ENCODE measurements at regions not wholly inside any gene's neighbourhood (a gene's known extent, or its start where the extent isn't known, plus 50 kb on each side); places are given as distances from the start of the nearest gene placed in this dataset.

DNA sequence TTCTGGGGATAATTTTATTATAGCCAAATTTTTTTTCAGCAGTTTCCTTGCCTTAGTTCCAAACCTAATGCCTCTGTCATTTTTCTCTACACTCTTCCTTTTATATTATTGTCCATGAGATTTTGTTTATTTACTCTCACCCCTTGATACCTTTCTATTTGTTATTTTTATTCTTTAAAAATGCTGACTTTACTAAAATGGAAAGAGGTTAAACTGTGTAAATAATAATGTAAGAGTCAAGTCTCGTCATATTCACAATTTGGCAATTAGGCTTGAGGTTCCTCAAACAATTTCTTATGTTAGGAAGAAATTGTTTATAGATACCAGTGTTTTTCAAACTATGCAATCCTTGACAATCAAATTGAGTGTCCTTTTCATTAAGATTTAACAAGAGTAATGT lies 428.6 kb upstream of the CDH9 start:
- Histone ChIP-seq H3K4me3 (ENCODE audit: extremely low read depth in 1 of 4, insufficient read depth in 2 of 4, low read depth in 3 of 4, low read length in 4 of 4) (no peak overlapping the region), H2AFZ (ENCODE audit: low read length) (no peak overlapping the region), H4K20me1 (replicated peaks in 1 of 2; ENCODE audit: control insufficient read depth in 1 of 2, insufficient read depth in 2 of 2, low read length in 2 of 2) (no peaks in the 10 kb centered on the region), H2BK120ac (replicated peaks; ENCODE audit: low read depth, low read length) (no peak overlapping the region), H2BK5ac (ENCODE audit: low read depth, low read length) (no peak overlapping the region), H3K23ac (ENCODE audit: insufficient read length) (no peak overlapping the region), H3K79me1 (ENCODE audit: low read depth, low read length) (no peaks in the 10 kb centered on the region), H4K91ac (replicated peaks; ENCODE audit: insufficient read length, low read length) (no peak overlapping the region), H3K56ac (replicated peaks; ENCODE audit: insufficient read length, low read depth, low read length) (no peak overlapping the region), H3K27me3 (replicated peaks in 1 of 4; ENCODE audit: control insufficient read depth in 3 of 4, extremely low read depth in 1 of 4, insufficient read depth in 3 of 4, low read length in 3 of 4) (no peaks in the 10 kb centered on the region), H3K23me2 (ENCODE audit: low read depth, low read length) (no peaks in the 10 kb centered on the region), H2BK15ac (ENCODE audit: low read length) (no peak overlapping the region), H3K4me1 (replicated peaks in 1 of 4; ENCODE audit: control insufficient read depth in 3 of 4, insufficient read depth in 4 of 4, low read length in 3 of 4) (peaks cover 0 to 4% (median 0%) of the 10 kb centered on the region in 4 experiments; a peak in 1 of 7 replicates), H3K9ac (replicated peaks in 1 of 4; ENCODE audit: extremely low read depth in 1 of 4, low read depth in 3 of 4, low read length in 3 of 4) (no peak overlapping the region), H2BK12ac (ENCODE audit: low read depth, low read length) (no peak overlapping the region), H2AK5ac (ENCODE audit: low read depth, low read length) (no peak overlapping the region), H4K5ac (ENCODE audit: insufficient read length, low read depth, low read length) (no peak overlapping the region), H3K79me2 (ENCODE audit: control insufficient read depth in 1 of 2, insufficient read depth in 2 of 2, low read length in 2 of 2) (no peaks in the 10 kb centered on the region), H3K36me3 (ENCODE audit: control insufficient read depth in 2 of 4, insufficient read depth in 4 of 4, low read length in 3 of 4) (no peaks in the 10 kb centered on the region), H3K4me2 (ENCODE audit: insufficient read depth in 1 of 2, low read depth in 2 of 2, low read length in 2 of 2) (no peak overlapping the region), H4K8ac (ENCODE audit: extremely low read depth, insufficient read depth, low read length) (no peak overlapping the region), H3K27ac (ENCODE audit: low read depth, low read length) (no peak overlapping the region), H3K4ac (replicated peaks; ENCODE audit: insufficient read length, low read depth, low read length) (no peak overlapping the region), H3K18ac (ENCODE audit: extremely low read depth, low read length) (no peak overlapping the region), H2BK20ac (ENCODE audit: low read length) (no peak overlapping the region), H3K9me3 (ENCODE audit: insufficient read depth in 2 of 2, low read depth in 1 of 2, low read length in 1 of 2) (no peaks in the 10 kb centered on the region), H3K14ac (ENCODE audit: insufficient read length) (no peak overlapping the region)
- POLR2A ChIA-PET (ENCODE audit: partially characterized antibody), result interaction anchor here (0.6 kb wide), 1 partner anchor 1372 kb away, joined by 4 read pairs; no protein-coding TSS in a partner anchor
- 95% methylated on average over 1 of the region's 1 CpG; no CpG with 5 or more reads in 1 of the 2 experiments for WGBS, 2 experiments (ENCODE audit: extremely low coverage in 1 of 2, insufficient coverage in 1 of 2, insufficient read length in 1 of 2, insufficient replicate concordance in 2 of 2, low coverage in 1 of 2, low lambda C conversion rate in 2 of 2, missing lambda C conversion rate in 1 of 2)
- no peak for TF ChIP-seq TEAD4 (IDR thresholded peaks at IDR 0.05; ENCODE audit: low read depth, low read length)
- no peak for TF ChIP-seq POLR2A (IDR thresholded peaks at IDR 0.05; ENCODE audit: control extremely low read depth in 1 of 2, low read depth in 2 of 2, low read length in 2 of 2)
- no peak for TF ChIP-seq EP300 (IDR thresholded peaks at IDR 0.05; ENCODE audit: borderline replicate concordance in 1 of 2, low read depth in 2 of 2, low read length in 2 of 2)
- peak; percentile 65; the same call in 1 of the 2 replicates for TF ChIP-seq MAFK (IDR thresholded peaks at IDR 0.05; ENCODE audit: low read depth, low read length)
- TF ChIP-seq, protein P1, sequence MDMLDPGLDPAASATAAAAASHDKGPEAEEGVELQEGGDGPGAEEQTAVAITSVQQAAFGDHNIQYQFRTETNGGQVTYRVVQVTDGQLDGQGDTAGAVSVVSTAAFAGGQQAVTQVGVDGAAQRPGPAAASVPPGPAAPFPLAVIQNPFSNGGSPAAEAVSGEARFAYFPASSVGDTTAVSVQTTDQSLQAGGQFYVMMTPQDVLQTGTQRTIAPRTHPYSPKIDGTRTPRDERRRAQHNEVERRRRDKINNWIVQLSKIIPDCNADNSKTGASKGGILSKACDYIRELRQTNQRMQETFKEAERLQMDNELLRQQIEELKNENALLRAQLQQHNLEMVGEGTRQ (IDR thresholded peaks at IDR 0.05; ENCODE audit: low read length), result no peak
- TF ChIP-seq EGR1 (IDR thresholded peaks at IDR 0.05; ENCODE audit: borderline replicate concordance, low read depth, low read length), result no peak
- CTCF ChIA-PET (ENCODE audit: partially characterized antibody), result no interaction called here
- DNase-seq (ENCODE audit: low read depth in 1 of 2, low spot score in 2 of 2) (no peak), FAIRE-seq (no peak)

Measured in H1 (cell line).